A204.1 (cell line): ENCODE measurements at regions not wholly inside any gene's neighbourhood (a gene's known extent, or its start where the extent isn't known, plus 50 kb on each side); places are given as distances from the start of the nearest gene placed in this dataset.
"Not testable (repeated sequence)": the region's sequence is repeated elsewhere in the genome, so short reads cannot be mapped to it uniquely, and the experiment has no call there.

Experiments
- FAIRE-seq: peaks from 2 replicates; lab custom pipeline; 2012; peaks lifted over from hg19 to GRCh38; lab: Jason Lieb, UNC

DNA sequence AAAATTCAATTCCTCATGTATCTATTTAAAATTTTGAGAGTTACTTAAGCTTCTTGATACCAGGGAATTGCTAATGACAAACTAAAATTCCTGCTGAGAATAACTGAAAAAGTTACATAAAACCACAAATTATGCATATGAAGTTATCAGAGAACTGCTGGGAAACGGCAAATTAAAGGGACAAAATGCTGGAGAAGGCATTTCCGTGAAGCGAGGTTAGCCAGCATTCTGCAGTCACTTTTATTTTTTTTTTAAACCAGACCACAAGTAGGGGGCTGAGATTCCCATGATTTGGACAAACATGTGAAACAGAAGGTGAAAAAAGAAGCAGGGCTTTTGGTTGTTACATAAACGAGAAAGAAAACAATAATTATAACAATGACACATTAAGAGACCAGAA, 737.6 kb upstream of the CHRM3 start:
- no peak for FAIRE-seq

DNA sequence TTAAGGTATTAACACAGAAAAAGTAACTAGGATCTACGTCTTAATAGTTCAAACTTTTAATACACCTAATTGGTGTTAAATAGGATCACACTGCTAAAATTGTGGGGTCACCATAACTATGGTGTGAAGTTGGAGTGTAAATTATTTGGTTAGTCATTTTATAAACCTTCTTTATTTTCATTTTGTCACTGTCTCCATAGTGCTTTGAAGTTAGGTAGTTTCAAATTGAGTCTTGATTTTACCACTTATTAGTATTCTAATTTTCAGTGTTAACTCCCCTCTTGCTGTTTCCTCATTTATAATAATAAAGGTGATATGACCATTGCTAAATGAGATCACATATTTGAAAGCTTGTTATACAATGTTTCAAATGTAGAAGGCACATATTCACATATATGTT, 738.1 kb upstream of the CHRM3 start:
- FAIRE-seq = no peak

DNA sequence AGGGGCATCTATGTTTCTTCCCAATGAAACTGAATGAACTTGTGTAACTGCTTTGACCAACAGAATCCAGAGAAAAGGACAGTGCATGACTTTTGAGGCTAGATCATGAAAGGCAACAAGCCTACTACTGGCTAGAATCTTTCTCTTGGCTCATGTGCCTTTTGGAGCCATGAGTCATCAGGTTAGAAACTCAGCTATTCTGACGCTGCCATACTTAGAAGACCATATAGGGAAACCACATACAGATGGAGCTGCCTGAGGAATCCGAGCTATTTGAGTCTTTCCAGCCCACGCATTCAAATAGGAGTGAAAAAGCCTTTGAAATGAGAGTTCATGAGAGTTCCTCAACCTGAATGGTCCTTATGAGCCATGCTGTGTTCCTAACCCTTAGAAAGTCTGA, 738.5 kb upstream of the CHRM3 start:
- peak; percentile 99 for FAIRE-seq

DNA sequence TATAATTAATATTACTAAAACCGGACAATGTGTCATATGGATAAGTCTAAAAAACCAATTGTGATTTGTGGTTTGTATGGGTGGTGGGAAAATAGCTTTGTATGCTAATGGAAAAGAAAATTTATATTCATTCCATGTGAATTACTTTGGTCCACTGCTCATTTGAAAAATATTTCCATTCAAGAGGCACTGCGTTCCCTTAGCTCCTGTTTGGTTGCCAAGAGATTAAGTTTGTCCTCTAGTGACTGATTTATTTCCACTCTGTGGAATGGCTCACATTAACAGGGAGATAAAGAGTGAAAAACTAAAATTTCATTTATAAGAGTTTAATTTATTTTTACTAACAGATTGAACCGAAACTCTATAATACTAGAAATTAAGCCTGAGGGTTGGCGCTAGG, 744.1 kb upstream of the CHRM3 start:
- FAIRE-seq = no peak

DNA sequence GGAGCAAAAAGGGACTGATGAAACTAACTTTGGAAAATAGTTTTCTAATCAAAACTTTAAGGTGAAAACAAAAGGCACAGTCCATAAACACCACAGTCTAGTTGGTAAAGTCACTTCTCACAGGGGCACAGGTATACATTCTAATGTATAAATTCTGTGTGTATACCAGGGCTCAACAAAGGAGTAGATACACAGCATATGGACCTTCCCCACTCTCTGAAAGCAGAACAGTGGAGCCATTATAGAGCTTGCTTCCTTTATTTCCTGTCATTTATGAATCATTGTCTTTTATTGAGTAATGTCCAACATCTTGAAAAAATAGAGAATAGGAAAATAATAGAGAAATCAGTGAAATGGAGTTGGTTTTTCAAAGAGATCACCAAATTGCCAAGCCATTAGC, 746.5 kb upstream of the CHRM3 start:
- no peak for FAIRE-seq

DNA sequence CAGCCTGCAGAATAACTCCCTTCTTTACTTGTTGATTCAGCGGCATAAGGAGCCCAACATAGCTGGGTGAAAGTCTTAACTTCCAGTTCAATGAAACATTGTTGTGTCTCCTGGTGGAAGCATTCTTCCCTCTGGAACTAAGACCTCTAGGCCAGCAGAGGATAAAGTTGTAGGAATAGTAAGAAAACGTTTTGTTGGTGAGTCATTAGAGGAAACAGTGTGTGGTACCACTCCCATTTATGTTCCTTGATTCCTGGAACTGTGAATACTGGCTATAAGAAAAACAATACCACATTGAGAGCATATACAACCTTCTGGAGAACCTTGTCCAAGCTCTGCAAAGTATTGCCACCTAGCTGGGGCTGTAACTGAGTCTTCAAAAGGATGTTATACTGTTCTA, 737.4 kb upstream of the ZP4 start:
- FAIRE-seq = no peak

DNA sequence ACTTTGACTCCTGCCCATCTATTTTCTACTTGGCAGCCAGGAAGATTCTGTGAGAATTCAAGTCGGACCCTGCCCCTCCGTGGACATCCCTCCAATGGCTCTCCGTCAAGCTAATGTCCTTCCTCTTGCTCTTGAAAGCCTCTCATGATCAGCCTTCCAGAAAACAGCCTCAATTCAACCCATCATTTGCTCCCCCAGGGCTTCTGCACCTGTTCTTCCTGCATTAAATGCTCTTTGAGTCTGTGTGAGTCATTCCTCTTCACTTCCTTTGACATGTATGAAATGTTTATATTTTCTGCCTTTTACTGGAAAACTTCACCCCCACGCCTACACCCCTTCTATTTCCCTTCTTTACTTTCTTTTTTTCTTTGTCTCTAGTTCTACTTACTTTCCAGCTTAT, 734.1 kb upstream of the ZP4 start:
- no peak for FAIRE-seq

DNA sequence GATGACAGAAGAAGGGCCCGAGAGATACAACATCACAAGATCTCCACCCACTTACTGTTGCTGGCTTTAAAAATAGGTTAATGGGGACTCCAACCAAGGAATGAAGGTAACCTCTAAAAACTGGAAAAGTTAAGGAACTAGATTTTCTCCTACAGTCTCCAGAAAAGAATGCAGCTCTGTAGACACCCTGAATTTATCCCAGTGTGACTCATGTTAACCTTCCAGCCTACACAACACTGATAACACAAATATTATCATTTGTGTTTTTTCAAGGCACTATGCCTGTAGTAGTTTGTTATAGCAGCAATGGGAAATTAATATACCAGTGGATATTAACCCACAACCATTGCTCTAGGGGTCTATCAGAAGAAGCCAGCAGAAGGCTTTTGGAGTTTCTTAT, 730.7 kb upstream of the ZP4 start:
- no peak for FAIRE-seq

DNA sequence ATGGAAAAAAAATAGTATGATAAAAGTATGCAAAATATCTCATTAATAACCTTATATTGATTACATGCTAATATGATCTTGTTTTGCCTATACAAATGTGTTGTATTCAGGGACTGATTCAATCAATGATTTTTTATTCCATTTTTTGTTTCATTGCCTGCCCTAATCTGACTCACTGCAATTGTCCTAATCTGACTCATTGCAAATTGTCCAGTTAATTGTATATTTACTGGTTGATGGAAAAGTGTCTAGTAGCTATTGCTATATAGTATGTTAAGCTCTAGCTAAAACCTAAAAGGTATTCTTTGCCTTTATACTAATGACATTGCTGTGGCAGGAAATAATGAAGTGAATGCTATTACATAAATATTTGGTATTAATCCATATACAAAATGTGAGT, 728.9 kb upstream of the ZP4 start:
- FAIRE-seq = no peak

DNA sequence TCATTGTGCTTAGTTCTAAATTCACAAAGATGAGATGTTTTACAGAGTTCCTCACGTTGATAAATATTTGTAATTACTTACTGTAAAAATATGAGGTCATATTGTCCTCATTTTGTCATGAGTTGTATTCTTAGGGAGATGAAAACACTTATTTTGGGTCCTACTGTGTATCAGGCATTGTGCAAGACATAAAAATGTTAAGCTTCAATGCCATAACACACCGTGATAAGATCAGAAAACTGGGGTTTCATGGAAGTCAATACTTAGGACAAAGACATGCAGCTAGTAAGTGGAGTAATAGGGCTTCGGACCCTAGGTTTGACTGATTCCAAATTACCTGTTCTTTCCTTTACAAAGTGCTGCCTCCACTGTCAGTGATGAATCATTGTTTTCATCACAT, 720.7 kb upstream of the ZP4 start:
- no peak for FAIRE-seq

DNA sequence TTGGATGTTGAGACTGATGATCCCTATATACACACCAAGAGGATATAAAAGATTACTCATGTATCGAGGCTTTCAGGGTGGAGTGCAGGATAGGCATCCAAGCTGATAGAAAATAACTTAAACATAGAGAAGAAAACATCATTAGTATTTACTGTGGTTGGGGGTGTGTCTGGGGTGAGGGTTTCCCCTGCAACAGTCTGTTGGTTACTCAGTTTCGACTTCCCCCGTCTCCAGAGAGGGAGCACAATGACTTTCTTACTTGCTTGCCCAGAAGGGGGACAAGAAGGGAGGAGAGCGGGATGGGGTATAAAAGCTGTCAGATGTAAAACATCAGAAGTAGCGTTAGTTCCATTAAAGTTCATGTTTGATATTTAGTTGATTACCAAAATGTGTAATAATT, 717.4 kb upstream of the ZP4 start:
- no peak for FAIRE-seq

DNA sequence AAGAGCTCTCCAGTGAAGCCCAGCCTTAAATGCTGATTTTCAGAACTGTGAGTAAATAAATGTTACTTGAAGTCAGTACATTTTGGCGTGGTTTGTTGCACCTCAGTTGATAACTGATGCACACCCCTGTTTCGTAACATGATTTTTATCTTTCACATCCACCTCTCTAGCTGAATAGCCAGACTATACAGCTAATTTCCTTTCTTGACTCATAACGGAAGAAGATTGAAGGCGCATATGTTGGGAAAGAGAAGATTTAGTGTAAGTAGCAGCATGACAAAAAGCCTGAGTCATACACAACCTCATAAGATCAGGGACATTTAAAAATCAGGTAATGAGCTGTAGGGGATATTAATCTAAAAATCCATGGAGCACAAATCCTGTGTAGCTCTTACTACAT, 716.2 kb upstream of the ZP4 start:
- FAIRE-seq = no peak

DNA sequence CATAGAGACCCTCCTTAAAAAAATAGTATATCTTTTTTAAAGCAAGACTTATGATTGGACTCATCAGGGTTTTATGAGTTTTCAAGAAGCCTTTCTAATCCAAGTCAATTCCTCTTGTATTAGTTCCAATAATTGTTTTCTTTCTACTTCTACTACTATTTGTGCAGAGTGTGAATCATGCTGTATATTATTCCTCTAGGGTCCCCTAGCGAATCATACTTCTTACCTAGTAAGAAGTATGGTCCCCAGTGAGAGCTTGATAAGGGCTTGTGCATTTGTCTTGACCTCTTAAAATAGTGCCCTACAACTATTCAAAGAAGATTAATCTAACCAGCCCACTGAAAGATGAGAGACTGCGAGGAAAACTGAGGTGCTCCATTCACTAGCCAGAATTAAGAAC, 715.7 kb upstream of the ZP4 start:
- no peak for FAIRE-seq

DNA sequence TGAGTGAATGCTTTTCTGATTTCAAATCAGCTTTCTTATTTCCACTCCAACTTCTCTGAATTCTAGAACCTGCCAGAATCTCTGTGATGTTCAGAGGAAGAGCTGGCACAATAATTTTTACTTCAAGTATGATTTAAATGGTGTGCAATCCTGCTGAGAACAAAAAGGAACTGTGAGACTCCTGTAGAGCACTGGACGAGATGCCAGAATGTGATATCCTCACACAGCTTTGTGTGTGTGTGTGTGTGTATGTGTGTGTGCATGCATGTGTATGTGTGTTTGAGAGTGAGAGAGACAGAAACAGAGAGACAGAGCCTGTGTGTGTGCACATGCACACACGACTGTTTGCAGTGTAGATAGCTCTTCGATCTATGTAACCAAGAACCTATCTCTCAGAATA, 713.6 kb upstream of the ZP4 start:
- FAIRE-seq = no peak

DNA sequence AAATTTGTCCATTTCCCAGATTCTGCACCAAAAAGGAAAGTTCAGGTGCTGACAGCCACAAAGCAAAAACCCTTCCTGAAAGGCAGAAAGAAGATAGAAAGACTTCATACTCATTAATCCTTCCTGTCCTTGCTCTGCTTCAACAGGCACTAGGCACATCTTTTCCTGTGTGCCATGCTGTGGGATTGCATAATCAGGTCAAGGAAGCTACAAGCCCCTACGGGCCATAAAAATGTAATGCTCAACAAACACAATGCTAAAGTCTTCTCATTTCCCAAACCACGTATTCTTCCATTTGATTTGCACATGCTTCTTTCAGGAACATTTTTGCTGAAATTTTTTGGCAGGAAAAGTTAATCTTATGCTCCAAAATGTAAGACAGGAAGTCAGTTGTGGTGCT, 710.9 kb upstream of the ZP4 start:
- not testable (repeated sequence) for FAIRE-seq

DNA sequence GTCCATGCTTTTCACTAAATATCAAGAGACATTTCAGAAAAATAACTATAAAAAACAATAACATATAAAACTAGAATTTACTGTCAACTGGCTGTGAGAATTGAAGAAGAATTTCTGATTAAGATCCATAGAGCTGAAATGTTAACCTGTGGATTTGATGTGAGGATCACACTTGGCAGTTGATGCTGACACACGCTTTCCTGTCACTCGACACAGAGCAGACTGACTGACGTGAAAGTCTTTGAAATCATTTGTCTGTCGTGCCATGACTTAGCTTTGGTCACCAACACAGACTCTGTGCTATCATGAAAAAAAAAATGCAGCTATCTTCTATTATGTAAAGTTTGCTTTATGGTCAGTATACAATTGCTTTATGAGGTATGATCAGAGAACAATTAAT, 706.0 kb upstream of the ZP4 start:
- FAIRE-seq = no peak

DNA sequence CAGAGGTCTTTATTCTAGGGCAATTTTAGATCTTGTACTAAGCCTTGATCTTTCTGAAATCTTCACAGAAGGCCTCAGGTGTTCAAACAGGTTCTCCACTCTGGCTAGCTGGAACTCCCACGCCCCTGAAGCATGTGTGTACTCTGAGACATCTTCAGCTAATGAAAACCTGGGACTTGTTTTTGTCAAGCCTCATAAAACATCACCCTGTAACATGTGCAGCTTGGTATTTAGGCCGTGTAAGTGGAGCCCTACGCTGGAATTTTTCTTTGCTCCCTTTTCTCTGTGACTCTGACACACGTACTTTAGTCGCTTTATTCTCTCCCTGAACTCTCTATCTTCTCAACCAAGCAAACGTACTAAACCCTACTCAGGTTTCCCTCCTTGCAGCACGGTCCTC, 701.9 kb upstream of the ZP4 start:
- no peak for FAIRE-seq

DNA sequence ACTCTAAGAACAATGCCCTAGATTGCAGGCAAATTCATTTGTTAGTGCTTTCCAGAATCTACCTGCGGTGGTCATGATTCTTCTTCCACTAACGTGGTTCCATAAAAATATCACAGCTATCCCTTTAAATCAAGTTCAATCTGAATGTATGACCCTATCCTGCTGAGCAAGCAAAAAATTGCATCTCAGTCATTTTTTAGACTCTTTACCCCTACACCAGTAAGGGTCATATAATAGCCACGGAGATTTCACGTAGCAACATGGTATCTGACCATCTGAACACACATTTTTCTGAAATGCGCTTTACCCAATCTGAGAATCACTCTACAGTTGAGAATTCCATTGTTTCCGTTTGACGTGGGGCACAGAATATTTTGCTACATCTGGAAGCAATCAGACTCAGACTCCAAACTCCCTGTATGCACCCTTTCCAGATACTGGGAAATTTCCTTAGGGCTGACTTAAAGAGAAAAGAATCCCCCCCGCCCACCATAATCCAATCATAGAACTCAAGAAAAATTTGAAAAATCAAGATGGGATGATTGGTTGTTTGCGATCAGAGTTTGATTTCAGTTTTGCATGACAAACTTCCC, 699.2 kb upstream of the ZP4 start:
- FAIRE-seq = no peak

DNA sequence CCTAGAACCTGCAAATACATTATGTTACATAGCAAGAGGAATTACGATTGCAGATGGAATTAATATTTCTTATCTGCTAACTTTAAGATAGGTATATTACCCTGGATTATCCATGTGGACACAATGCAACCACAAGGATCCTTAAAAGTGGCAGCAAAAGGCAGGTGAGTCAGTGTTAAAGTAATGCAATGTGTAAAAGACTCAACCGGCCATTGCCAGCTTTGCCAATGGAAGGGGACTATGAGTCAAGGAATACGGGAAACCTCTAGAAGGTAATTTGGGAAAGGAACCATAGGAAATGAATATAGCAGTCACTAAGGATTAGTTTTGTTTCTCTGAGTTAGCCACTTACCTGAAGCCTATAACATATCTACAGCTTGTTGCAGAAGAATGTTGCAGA, 692.1 kb upstream of the ZP4 start:
- FAIRE-seq = no peak

DNA sequence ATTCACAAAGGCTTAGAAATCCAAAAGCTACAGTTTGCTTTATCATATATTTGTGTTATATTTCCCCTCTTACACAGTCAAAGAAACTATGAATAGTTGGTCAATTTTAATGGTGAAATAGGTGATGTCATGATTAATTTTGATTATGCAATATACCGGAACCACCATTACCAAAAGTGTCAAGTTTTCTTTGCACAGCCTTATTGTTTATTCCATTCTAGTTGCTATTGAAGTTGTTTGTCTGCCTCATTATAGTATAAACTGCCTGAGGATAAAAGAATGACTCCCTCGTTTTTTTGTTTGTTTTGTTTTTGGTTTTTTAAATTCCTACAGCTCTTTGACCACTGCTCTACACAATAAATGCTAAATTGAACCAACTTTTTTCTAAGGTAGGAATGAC, 690.6 kb upstream of the ZP4 start:
- no peak for FAIRE-seq

DNA sequence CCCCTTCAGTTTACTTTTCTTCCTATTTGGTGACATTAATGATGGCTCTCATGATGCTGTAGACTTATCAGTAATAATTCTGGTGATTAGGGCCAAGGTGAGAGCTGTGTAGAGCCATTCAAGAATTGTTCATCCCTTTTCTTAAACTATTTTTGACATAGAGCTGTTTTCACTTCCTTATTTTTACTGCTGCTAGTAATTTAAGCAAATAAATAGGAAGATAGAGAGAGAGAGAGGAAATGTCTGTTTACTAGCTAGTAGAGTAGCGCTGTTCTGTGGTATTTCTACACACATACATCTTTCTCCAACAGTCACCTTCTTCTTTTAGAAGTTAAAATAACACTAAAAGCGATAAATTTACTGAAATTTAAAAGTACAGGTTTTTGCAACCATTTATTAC, 678.0 kb upstream of the ZP4 start:
- no peak for FAIRE-seq

DNA sequence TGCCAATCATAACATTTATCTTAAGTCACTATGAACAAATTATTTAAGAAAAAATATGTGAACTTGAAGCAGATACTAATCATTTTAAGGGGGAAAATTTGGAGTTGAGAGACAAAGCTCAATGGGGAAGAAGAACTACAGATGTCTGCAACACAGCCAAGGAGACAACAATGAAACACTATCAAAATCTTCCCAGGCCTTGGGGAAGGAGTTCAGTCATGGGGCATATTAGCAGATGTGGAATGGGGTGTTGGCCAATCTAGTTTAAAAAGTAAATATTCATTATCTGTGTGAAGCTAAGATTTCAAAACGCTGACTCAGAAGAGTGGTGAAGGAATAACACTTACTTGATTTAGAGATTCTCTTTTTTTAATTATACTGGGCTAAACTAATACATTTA, 671.6 kb upstream of the ZP4 start:
- no peak for FAIRE-seq

DNA sequence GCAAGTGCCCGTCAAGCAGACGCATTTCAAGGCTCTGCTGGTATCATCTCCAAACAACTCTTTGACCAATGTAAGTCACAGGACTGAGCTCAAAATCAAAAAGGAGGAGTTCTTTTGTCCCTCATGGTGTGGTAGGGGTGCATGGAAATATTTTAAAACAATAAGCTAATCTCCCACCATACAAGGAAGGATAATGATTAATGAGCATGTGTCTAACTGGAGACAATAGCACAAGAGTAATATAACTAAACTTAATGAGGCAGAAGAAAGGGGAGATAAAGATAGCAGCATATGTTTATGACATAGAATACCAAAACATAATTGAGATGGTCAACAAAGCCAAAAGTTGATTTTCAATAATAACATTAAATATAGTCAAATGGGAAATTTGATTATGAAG, 668.0 kb upstream of the ZP4 start:
- FAIRE-seq = no peak

DNA sequence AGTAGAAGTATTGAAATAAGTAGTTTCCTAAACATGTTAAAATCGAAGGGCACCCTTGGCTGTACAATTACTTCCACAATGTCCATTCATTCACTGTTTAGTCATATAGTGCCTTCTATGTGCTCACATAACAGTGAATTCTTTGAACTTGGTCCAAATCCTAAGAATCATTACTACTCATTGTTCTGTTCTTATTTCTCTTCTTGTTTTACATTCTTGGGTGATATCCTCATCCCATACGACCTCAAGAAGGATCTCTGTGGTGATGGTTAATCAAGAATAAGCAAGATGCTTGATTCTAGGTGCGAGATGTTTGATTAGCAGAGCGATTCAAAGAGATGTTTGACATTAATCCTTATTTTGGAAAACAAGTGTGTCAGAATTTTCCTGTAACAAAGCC, 667.4 kb upstream of the ZP4 start:
- FAIRE-seq = no peak

DNA sequence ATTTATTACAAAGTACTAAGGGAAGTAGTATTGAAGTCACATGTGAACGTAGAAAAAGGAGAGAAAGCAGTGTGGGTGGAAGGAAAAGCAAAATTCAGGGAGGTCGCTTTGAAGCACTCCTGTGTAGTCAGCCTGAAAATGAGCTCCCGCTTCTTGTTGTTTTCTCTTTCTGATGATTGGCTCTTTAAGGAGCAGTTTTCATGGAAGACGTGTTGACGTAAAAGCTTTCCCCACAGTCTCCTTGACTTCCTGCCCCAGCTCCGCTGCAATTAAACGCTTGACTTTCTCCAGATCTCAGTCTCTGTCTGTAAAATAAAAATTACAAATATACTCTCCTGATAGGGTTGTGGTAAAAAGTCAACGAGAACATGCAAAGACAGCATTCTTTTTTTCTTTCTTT, 661.5 kb upstream of the ZP4 start:
- no peak for FAIRE-seq
